GM18499 (cell line): ENCODE measurements at regions not wholly inside any gene's neighbourhood (a gene's known extent, or its start where the extent isn't known, plus 50 kb on each side); places are given as distances from the start of the nearest gene placed in this dataset.
A peak's percentile ranks its signal among the peaks of the same experiment; 100 is the strongest.

ENCODE experiments used
- ATAC-seq: cut with Tn5 transposase; IDR thresholded peaks from one replicate; pipeline ENCODE4 v1.9.1; 2021; ENCODE audit warnings: moderate number of reproducible peaks; ENCODE audit not compliant: insufficient read depth, unreplicated experiment

DNA sequence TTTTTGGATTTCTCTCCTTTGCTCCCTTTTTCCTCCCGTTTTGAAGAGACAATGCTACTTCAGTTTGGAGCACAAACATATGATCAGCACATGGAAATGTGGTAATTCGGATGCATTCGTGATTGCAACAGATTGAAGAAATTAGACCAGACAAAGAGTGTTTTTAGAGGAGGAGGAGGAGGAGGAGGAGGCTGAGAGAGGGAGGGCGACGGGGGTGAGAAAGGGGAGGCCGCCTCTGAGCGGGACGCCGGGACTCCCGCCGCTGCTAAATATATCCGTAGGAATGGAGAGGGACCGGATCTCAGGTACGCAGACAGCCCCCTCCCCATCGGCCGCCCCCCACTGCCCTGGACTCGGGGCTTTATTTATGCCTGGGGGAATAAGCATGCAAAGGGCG is 179.3 kb downstream of the SEC14L1 start:
- no peak for ATAC-seq

DNA sequence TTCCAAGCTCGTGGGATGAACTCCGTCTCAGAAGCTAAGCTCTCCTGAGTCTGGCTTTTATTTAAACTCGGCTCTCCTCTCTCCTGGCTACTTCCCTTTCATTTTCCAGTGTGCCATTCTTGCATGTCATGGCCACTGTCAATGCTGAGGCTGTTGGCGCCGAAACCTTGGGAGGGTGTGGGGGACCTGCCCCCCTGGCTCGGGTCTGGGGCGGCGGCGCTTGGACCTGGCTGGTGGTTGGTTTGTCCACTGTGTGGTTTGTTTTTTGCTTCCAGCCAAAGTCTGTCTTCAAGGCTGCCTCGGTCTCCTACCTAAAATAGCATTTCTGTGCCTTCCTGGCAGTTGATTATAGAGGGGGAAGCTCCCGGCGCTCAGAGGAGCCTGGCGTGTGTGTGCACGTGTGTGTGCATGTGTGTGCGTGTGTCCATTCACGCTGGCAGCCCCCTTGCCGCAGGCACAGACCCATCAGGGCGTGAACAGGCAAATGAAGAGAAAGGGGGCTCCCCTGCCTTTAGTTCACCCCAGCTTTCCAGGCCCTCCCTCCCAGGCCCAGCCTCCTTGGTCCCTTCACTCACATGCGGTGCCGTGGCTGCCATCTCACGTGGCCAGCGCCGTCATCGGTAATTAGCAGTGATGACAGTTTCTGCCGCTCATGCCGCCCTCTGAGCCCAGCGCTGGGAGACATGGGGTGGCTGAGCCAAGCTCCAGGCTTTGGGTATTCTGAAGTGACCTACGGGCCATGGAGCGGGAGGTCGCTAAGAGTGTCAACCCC is 179.9 kb downstream of the SEC14L1 start:
- ATAC-seq, result no peak

DNA sequence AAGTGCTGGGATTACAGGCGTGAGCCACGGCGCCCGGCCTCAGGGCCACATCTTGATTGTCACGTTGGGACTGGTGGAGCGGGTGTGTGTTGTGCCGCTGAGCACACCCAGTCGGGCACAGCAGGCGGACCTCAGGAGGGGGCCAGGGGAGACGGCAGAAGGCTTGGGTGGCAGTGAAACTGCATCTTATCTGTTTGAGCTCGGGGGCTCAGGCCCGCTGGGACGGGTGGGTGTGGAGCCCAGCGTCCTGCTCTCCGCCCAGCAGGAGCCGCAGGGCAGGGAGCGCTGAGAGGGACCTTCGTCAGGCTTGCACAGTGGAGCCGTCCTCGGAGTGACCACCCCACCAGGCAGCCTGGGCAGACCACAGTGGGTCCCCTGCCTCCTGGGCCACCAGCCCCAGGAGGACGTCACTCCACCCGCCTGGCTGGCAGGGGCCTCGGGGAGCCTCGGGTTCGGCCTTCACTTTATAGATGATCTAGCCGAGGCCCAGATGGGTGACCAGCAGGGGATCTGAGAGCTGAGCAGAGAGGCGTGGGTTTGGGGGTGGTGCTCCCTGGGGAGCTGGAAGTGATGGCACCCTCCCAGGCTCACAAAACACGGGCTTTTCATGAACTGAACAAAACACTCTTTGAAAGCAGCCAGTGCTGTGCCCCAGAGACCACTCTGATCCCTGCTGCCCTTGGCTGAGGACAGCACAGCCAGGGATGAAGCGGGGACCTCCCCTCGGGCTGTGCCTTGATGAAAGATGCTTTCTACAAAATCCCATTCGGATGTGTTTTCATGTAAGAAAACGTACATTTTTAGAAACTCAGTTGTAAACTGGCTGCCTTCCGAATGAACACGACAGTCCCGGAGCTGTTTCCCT is 181.1 kb downstream of the SEC14L1 start:
- no peak for ATAC-seq

DNA sequence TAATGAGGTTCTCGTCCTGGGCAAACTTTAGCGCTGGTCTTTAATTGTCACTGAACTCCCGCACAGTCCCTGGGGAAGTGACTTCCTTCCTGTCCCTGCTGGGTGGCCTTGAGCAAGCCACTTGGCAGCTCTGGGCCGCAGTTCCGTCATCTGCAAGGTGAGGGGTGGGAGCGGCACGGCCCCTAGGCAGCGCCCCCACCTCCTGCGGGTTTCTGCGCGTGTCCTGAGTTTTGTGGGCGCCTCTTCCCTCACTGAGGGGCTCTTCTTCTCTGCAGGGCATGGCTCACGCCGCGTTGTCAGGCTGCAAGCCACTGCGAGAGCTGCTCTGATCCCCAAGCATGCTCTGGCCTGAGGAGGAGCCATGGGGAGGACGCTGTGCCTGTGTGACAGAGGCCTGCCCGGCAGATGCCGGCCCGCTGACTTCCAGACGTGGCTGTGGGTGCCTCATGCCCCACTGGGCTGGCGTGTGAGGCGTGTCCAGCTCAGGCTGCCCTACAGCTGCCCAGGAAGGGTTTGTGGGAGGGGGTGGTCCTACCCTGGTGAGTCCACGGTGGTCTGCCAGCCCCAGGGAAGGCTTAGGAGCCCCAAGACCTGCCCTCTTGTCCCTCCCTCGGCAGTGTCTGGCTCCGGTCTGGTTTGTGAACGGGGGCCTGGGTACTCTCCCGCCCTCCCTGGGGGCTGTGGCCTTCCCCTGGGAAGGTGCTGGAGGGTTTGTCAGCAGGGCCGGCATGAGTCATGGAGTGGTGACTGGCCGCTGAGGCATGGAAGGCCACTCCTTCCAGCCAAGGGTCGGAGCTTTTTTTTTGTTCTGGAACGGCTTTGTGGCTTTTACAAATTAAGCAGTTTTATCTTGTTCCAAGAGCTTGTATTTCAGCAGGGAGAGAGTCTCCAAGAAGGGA is 182.0 kb downstream of the SEC14L1 start:
- ATAC-seq, result no peak

DNA sequence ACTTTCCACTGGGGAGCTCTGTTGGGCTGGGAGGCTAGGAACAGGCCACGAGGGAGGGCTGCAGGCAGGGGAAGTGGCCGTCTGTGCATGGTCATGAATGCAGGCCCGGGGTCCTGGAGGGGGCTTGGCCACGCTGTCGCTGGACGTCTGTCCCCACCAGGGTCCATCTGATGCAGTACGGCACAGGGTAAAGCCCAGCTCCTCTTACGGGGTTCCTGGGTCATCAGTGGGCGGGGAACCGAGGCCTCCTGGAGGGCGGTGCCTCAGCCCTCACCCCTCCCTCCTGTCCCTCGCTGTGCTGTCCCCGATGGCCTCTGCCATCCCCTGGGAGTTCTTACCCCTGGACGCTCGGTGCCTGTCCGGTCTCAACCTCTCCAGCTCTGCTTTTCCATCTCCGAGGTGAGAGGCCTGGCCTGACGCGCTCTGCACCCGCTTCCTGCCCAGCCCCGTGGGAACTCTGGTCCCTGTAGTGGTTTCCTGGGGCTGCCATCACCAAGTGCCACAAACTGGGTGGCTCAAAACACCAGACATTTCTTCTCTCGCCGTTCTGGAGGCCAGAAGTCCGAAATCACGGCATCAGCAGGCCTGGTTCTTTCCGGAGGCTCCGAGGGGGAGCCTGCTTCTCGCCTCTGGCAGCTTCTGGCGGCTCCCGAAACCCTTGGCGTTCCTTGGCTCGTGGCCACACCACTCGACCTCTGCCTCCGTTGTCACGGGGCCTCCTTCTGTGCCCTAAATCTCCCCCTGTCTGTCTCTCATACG is 182.8 kb downstream of the SEC14L1 start:
- no peak for ATAC-seq

DNA sequence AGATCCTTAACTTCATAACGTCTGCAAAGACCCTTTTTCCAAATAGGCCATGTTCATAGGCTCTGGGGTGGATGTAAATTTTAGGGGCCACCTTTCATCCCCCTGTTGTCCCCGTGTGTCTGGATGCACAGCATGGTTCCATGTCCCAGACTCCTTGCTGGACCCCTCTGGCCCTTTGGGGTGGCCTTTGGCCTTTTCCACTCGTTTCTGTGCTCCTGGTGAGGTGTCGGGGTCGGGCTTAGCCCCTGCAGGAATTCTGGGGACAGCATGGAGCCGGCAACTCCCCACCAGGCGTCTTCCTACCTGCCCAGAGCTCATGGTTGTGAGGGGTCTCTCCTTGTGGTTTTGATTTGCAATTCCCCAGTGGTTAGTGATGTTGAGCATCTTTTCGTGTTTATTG is 183.5 kb downstream of the SEC14L1 start:
- ATAC-seq, result no peak

DNA sequence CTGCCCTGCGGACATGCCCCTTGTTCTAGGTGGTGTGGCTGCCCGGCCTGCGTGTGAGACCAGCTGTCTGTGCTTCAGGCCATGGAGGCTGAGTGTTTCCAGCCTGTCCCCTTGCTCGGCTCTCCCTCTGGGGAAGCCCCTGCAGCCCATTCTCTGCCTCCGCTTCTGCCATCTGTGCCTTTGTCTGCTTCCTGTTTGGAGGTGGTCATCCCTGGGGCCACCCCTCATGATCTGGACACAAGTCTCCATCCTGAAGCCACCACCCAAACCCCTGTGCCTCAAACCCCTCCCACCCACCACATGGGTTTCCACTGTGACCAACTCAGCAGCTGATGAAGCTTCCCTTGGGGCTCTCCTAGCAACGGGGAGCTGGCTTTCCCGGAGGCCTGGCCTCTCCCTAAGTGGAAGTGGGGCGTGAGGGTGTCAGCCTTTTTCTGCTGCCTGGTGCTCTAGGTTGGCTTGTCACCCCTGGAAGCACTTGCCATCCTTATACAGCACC is 184.9 kb downstream of the SEC14L1 start:
- peak; percentile 8 for ATAC-seq

DNA sequence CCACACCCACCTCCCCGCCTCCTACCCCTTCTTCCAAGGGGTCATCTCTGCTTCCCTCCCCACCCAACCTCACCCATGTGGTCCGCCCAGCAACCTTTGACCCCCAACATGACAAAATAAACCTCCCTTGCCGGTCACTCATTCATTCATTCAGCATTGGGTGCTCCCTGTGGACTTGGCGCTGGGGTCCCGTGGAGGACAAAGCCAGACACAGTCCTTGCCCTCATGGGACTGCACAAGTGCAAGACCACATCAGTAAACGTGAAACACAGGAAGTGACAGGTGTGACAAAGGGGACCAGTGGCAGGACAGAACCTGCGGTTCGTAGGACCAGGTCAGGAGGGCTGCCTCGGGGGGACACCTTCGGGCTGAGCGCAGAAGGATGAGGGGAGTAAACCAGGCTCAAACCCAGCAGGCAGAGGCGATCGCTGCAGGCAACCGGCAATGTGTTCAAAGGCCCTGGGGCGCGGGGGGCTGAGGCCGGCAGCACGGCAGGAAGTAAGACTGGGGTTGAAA is 185.4 kb downstream of the SEC14L1 start:
- no peak for ATAC-seq

DNA sequence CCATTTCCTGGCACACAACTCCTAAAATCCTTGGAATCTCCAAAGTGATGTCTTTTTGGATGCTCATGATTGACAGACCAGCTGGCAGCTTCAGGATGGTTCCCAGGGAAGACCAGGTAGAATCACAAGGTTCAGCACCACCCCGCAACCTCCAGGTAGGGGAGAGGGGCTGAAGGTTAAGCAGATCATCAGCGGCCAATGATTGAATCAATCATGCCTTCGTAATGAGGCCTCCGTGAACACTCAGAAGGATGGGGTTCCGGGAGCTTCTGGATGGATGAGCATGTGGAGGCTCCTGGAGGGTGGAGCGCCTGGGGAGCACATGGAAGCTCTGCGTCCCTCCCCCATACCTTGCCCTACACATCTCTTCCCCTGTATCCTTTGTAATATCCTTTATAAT is 185.9 kb downstream of the SEC14L1 start:
- no peak for ATAC-seq

DNA sequence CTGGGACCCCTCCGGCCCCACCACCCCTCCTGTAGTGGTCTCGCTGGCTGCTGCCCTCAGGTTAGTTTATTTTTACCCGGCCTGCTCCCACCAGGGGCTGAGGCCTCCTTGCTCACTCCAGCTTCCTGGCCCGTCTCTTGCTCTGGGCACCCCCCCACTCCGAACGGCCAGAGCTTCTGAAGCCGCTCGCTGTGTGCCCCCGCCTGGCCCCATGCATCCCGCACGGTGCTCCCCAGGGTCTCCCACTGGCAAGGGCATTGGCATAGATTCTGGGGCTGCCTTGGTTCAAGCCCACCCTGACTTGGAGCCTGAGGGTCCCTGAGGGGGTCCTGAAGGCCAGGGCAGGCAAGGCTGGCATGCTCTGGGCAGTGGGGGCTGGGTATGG is 186.4 kb downstream of the SEC14L1 start:
- no peak for ATAC-seq

DNA sequence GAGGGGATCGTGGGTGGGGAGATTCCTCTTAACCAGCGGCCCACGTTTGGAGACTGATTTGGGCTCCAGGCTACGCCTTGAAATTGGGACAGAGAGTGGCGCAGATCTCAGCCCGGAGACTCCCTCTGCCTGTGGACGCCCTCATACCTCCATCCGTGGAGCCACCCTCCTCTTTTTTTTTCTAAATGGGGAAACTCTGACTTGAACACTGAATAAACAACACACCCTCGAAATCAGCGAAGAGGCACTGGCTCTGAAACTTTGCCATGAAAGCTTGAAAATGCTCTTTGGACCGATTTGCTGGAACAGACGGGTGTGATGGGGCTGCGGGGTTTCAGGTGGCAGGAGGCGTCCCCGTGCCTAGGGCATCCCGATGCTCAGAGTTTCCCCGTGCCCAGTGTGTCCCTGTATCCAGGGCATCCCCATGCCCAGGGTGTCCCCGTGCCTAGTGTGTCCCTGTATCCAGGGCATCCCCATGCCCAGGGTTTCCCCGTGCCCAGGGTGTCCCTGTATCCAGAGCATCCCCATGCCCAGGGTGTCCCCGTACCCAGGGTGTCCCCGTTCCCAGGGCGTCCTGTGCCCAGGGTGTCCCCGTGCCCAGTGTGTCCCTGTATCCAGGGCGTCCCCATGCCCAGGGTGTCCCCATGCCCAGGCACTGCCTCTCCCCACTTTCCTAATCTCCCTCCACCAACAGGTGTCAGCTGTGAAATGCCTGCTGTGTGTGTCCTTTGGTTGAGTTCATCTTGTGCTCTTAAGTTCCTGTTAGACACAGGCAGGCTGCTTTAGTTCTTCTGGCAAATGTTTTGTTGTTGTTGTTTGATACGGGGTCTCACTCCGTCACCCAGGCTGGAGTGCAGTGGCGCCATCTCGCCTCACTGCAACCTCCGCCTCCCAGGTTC is 187.0 kb downstream of the SEC14L1 start:
- no peak for ATAC-seq

DNA sequence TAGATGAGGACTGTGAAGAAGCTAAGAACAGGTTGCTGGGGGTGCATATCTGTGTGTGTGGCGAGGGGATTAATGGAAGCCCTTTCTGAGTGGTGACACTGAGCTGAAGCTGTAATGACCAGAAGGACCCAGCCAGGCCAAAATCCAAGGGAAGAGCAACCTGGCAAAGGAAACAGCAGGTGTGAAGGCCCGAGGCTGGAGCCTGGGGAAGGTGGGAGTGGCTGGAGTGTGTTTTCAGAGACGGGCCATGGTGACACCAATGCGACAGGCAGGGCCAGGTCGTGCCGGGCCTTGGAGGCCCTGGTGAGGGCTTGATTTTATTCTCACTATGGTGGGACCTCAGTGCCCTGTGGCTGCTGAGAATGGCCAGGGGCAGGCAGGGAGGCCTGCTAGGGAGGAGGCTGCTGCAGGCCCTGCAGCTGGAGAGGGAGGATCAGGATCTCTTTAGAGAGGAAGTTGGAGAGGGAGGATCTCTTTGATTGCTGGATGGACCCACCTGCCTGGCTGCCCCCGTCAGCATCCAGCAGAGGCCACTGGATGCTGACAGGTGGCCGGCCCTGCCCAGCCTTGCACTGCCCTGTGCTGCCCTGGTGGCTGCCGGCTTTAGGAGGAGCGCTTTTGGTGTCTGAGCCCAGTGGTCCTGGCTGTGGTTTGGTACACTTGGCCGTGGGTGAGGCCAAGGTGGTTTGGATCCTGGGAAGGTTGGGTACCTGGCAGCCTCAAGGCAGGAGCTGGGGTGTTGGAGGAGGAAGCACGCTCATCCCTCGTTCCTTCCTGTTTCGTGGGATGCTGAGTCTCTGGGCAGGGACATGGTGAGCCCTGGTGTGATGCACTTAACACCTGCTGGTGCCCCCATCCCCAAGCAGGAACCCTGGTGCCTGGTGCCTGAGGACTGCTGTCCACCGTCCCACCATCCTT is 188.3 kb downstream of the SEC14L1 start:
- no peak for ATAC-seq

DNA sequence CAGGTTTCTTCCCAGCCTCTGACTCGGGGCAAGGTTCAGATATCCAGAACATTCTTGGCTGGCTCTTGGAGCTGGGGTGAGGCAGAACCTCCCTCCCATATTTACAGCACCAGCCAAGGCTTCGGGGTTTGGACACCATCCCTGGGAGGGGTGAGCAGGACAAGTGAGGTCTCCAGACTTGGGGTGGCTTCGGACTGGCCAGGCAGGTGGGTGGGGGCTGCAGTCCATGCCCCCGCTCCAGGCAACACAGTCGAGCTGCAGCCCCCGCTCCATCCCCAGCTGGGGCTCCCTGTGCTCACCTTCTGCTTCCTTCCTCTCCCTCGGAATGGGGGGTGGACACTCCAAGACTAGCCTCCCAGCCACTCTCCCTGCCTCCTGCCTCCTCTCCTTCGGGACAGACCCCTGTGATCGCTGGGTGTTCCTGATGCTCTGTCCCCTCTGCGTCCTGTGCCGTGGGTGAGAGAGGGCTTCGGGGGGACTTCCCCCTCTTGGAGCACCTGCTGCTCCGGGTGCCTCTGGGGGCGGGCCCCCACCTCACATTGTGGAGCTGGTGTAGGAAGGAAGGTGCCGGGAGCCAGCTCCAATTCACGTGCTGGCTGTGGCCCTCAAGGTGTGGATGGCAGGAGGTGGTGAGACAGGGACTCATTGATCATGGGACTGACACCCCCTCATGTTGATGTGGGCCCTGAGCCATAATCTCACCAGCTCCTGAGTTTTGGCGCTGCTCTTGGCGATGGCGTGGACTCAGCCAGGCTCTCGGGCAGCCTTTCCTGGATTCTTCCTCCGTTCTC is 189.2 kb downstream of the SEC14L1 start:
- no peak for ATAC-seq

DNA sequence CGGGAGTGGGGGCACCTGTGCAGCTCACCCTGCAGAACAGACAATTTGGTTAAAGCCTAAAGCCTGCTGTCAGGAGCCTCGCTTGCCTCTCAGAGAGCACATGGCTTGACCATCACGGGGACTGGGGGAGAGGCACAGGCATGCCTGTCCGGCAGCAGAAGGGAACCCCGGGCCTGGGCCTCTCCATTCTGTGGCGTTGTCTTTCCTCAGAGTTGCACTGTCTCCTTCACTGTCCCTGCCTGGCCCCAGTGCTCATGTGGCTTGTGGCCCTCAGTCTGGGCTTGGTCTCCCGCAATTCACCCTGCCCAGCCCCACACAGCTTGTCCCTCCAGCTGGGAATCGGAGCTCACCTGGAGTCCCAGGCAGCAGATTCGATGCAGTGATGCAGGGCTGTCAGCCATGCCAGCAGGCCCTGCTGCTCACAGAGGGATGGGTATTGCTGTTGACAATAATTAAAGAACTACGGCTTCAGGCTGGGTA is 189.9 kb downstream of the SEC14L1 start:
- no peak for ATAC-seq

DNA sequence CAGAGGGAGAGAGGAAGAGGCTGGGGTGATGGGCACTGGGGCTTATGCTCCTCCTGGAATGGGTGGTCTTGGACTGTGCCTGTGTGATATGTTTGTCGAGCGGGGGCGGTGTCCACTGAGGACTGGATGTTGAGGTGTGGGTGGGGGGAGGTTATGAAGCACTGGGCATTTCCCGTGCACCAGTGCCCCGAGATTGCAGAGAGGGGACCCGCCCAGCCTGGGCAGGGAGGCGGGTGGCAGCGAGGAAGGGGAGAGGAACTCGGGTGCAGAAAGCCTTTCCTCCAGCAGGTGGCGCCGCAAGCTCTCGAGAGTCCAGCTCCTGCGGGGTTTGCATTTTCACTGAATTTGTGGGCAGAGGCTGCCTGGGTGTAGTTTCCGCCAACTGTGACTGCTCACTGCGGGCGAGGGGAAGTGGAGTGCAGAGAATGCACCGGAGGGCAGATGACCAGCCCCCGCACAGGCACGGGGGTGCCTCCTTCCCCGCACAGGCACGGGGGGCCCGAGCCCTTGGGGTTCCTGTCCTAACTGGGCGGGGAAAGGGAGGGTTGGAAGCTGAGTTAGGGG is 190.6 kb downstream of the SEC14L1 start:
- ATAC-seq, result peak; percentile 67
